Left lung (tissue), 4 donors: ENCODE measurements at regions not wholly inside any gene's neighbourhood (a gene's known extent, or its start where the extent isn't known, plus 50 kb on each side); places are given as distances from the start of the nearest gene placed in this dataset.

ENCODE experiments used
- ATAC-seq: fragments of 200-7000 bp; cut with Tn5 transposase; one replicate; pipeline ENCODE4 v1.9.1; 2020; ENCODE audit warnings: moderate library complexity
- DNase-seq, 4 donors: peaks; one replicate each; pipeline ENCODE4 v3.0.0-alpha.2; 2013 to 2020
- H3K27ac ChIP-seq, 2 donors: fragments of 200-600 bp; sonication (generic) in 1 of 2; one replicate each; pipeline versions ENCODE4 v1.5.0 to v1.8.0; 2020 to 2021
- H3K27me3 ChIP-seq, 2 donors: fragments of 200-600 bp; sonication (generic) in 1 of 2; one replicate each; pipeline versions ENCODE4 v1.5.0 to v1.8.0; 2020 to 2021
- H3K36me3 ChIP-seq, 2 donors: fragments of 200-600 bp; sonication (generic) in 1 of 2; one replicate each; pipeline versions ENCODE4 v1.5.0 to v1.8.0; 2020 to 2021
- H3K4me1 ChIP-seq, 2 donors: fragments of 200-600 bp; one replicate each; pipeline ENCODE4 v1.8.0; 2021
- H3K4me3 ChIP-seq, 2 donors: fragments of 200-600 bp; sonication (generic) in 1 of 2; one replicate each; pipeline versions ENCODE4 v1.5.0 to v1.8.0; 2020 to 2021; ENCODE audit warnings: mild to moderate bottlenecking in 1 of 2
- H3K9me3 ChIP-seq, 2 donors: fragments of 200-600 bp; sonication (generic) in 1 of 2; one replicate each; pipeline versions ENCODE4 v1.5.0 to v1.8.0; 2020 to 2021
- CTCF ChIP-seq, 2 donors: fragments of 200-600 bp; sonication (generic) in 1 of 2; IDR thresholded peaks; one replicate each; pipeline versions ENCODE4 v1.5.0 to v1.8.0; 2021; ENCODE audit warnings: antibody characterized with exemption in 2 of 2
- intact Hi-C, 2 donors: fragments of 100-400 bp; cut with DNase I; formaldehyde crosslinking; loops; one replicate each; pipeline versions ENCODE4 v1.11.2 to v1.14.2; 2022
- donor health status: DM: no; HTN: yes; CAD: no.
- donor health status: DM: no; HTN: no; CAD: no.

GRCh38 chr16:76210157-76210556, 67.0 kb upstream of the CNTNAP4 start:
- intact Hi-C loops: no loop called here
- Histone ChIP-seq H3K9me3 (peaks cover 0 to 9% of the 10 kb centered on the region in 2 donors), H3K4me3 (no peak overlapping the region), H3K4me1 (no peaks in the 10 kb centered on the region), H3K27me3 (no peaks in the 10 kb centered on the region), H3K27ac (no peak overlapping the region), H3K36me3 (no peaks in the 10 kb centered on the region)
- no peak for ATAC-seq
- no peak for TF ChIP-seq CTCF (IDR thresholded peaks at IDR 0.05)
- no peak for DNase-seq

GRCh38 chr16:76213860-76214259, 63.3 kb upstream of the CNTNAP4 start:
- Histone ChIP-seq H3K4me3 (no peak overlapping the region), H3K4me1 (no peaks in the 10 kb centered on the region), H3K36me3 (no peaks in the 10 kb centered on the region), H3K9me3 (peaks cover 0 to 9% of the 10 kb centered on the region in 2 donors), H3K27me3 (no peaks in the 10 kb centered on the region), H3K27ac (no peak overlapping the region)
- ATAC-seq: no peak
- intact Hi-C loops: no loop called here
- no peak for DNase-seq
- TF ChIP-seq CTCF (IDR thresholded peaks at IDR 0.05): no peak

GRCh38 chr16:76214856-76215255, 62.3 kb upstream of the CNTNAP4 start:
- no peak for TF ChIP-seq CTCF (IDR thresholded peaks at IDR 0.05)
- intact Hi-C loops: no loop called here
- no peak for DNase-seq

GRCh38 chr16:76222087-76222486, 55.1 kb upstream of the CNTNAP4 start:
- no peaks in the 10 kb centered on the region for H3K27me3 ChIP-seq
- TF ChIP-seq CTCF (IDR thresholded peaks at IDR 0.05): no peak
- H3K36me3 ChIP-seq: no peaks in the 10 kb centered on the region
- H3K9me3 ChIP-seq: no peaks in the 10 kb centered on the region
- H3K27ac ChIP-seq: no peak overlapping the region
- H3K4me3 ChIP-seq: no peak overlapping the region
- no peak for DNase-seq
- H3K4me1 ChIP-seq: no peaks in the 10 kb centered on the region
- intact Hi-C loops: no loop called here
- no peak for ATAC-seq

More at GRCh38 chr16:76214856-76215255, 62.3 kb upstream of the CNTNAP4 start:
- Histone ChIP-seq H3K4me1 (no peaks in the 10 kb centered on the region), H3K36me3 (no peaks in the 10 kb centered on the region), H3K27me3 (no peaks in the 10 kb centered on the region), H3K27ac (no peak overlapping the region), H3K4me3 (no peak overlapping the region), H3K9me3 (peaks cover 0 to 9% of the 10 kb centered on the region in 2 donors)
- ATAC-seq: no peak

GRCh38 chr16:76222853-76223252, 54.3 kb upstream of the CNTNAP4 start:
- intact Hi-C loops: no loop called here
- H3K9me3 ChIP-seq: no peaks in the 10 kb centered on the region
- H3K4me1 ChIP-seq: no peaks in the 10 kb centered on the region
- no peaks in the 10 kb centered on the region for H3K27me3 ChIP-seq
- no peaks in the 10 kb centered on the region for H3K36me3 ChIP-seq
- DNase-seq (no peak), ATAC-seq (no peak)
- TF ChIP-seq CTCF (IDR thresholded peaks at IDR 0.05): no peak
- H3K27ac ChIP-seq: no peak overlapping the region
- H3K4me3 ChIP-seq: no peak overlapping the region
